HG03575 (cell line): ENCODE measurements at regions not wholly inside any gene's neighbourhood (a gene's known extent, or its start where the extent isn't known, plus 50 kb on each side); places are given as distances from the start of the nearest gene placed in this dataset.

Source experiments
- ATAC-seq: cut with Tn5 transposase; IDR thresholded peaks from one replicate; pipeline ENCODE4 v1.9.1; 2021; ENCODE audit not compliant: unreplicated experiment, insufficient number of reproducible peaks, low FRiP score; ENCODE audit errors: extremely low read depth

DNA sequence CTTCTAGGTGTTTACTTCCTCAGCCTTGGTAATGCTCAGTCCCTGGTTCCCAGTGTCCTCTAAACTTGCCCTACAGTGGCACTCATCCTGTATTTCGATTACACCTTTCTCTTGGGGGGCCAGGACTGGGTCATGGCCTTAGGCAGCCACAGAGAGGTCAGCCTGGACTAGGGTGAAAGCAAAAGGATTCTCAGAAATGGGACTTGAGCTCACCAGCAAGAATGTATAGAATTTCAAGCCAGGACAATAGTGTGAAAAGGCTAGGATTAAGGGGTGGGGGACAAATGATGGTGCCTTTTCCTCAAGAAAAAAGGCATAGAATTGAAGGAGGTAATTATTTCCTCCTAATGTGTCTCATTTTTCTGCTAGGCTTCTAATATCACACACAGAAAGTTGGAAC is 166.8 kb upstream of the RUNX1 start:
- no peak for ATAC-seq

DNA sequence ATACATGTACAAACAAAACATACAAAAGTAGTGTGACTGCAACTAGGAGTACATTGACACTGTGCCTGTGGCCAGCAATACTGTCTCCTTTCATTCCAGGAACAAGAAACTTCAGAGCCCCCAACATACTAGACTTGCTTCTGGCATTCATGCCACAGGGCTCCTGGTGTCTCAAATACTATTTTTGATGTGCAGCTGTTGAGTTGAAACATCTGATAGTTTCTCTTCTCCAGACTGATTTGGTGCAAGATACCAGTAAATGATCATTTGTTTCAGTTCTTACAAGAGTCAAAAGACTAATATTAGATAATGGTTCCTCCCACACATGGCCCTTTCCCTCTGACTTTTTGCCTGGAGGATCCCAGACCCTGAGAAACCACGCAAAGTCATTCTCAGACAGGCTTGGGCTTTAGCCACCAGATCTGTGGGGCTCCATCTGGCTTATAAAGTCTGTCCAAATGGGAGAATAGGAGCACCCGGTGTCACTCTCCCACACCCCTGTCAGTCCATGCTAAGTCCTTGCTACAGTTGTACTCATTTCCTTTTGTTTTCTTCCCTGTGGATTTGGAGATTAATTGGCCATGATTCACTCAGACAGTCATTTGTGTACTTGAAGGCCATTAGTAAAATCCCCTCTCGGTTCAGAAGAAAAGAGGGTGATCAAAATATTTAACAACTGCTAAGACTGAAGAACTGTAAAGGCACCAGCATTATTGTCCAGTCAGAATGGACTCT is 163.5 kb upstream of the RUNX1 start:
- ATAC-seq: no peak

DNA sequence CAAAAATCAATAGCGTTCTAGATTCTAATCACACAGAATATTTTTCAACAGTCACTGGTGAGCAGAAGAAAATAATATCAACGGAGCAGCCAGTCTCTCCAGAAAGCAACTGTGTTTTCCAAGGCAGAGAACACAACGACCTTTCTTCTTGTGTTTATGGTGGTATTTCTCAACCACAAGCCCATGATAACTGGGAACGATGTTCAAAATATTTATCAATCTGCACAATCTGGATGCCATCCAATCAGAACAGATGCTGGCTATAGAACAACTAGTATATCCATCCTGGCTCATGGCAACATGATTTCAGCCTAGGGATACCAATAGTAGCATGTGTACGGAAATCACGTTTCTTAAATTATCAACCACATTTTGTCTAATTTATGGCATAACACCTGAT is 162.7 kb upstream of the RUNX1 start:
- ATAC-seq: no peak

DNA sequence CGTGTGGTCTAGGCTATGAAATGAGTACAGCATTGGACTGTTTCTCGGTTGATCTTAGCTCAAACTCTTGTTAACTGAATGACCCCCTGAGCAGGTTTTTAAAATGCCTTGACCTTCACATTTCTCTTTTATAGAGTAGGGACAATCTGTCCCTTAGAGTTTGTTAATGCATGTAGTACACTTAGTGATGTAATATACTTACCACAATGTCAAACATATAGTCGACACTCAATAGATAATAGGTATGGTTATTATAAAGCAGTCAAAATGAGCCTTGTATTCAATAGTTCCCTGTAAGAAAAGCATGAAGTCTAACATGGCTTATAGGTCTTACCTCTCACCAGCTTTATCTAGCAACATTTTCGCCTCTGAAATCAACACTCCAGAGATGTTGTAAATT is 161.0 kb upstream of the RUNX1 start:
- ATAC-seq: no peak

- ATAC-seq: no peak
Observed at GRCh38 chr21:35208810-35209517, 159.9 kb upstream of the RUNX1 start.

DNA sequence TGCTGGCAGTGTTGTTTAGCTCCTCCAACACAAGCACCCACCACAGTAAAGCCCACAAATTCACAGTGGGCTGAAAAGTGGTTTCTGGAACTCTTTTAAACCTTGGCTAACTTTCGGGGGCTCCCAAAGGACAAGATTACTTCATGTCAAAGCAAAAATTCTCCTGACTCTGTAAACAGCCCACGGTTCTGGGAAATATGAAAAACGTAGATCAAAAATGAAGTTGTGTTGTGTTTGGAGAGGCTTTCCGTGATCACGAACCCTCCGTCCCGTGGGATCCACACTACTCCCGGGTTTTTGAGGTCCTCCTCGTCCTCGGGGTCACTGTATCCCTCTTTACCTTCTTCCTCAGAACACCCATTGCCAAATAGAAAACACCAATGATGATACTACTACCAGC is 159.0 kb upstream of the RUNX1 start:
- ATAC-seq: no peak

DNA sequence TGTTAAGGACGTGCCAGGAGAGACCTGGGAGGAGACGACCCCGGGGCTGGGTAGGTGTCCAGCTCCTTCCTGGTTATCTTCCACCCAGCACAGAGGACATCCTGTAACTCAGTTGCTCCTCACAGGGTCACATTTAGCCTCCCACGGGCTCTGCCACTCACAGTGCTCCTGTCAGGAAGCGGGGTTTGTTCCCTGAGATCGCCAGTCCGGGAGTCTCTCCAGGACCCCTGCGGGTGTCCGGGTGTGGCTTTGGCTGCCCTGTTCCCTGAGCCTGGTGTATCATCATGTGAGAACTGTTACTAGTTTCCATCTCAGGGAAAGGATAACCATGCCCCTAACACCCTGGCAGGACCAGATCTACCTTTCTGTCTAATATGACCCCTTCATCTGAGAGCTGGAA is 158.2 kb upstream of the RUNX1 start:
- no peak for ATAC-seq

GRCh38 chr21:35206141-35207125 is 157.3 kb upstream of the RUNX1 start:
- ATAC-seq: no peak

GRCh38 chr21:35204850-35205541 is 155.9 kb upstream of the RUNX1 start:
- no peak for ATAC-seq

DNA sequence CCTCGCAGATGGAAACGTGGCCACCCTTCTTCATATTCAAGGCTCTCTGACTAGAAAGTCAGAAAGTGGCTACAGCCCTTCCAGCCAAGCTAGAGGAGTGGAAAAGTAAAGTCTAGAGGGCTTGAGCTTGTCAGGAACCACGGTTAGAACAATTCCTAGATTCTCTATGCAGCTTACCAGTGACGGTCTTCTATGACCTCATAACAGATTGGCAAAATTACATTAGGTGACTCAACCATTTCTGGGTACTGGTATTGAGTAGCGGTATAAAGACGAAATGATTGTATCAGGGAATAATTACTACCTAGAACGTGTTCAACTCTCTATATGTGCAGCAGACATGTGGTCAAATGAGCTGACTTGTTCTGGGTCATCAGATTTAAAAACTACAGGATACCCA is 155.0 kb upstream of the RUNX1 start:
- no peak for ATAC-seq

- ATAC-seq: no peak
Observed at GRCh38 chr21:35203093-35203977, 154.2 kb upstream of the RUNX1 start.

DNA sequence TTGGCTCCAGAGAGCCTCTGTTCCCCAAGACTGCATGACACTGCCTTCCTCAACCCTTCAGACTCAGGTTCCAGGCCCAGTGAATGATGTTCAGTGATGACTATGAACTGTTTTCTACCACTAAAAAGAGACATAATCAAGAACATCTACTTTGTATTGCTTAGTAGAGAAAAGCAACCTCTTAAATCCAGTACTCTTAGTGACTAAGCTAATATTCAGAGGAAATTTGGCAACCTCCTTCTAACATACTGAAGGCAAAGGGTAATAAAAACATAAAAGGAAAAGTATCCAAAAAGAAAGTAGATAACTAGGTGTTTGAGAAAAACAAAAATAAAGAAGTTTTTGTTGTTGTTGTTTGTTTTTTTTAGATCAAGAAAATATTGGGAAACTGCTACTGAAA is 153.3 kb upstream of the RUNX1 start:
- no peak for ATAC-seq

GRCh38 chr21:35201799-35202198 is 152.7 kb upstream of the RUNX1 start:
- ATAC-seq: no peak

DNA sequence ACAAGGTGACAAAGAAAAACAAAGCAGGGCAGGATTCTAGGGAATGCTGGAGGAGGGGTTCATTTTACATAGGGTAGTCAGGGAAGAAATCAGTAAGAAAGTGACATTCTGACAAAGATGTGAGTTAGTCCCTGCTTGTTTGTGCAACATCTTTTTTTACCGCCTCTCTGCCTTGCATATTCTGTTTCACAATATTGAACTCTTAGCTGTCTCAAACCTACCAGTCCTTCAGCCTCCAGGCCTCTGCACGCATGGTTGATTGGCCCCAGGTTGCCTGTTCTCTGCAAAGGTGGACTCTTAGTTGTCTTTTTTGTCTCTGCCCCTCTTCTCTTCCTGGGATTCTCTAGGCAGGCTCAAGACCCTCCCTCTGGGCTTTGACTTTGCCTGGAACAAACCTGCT is 152.2 kb upstream of the RUNX1 start:
- no peak for ATAC-seq

DNA sequence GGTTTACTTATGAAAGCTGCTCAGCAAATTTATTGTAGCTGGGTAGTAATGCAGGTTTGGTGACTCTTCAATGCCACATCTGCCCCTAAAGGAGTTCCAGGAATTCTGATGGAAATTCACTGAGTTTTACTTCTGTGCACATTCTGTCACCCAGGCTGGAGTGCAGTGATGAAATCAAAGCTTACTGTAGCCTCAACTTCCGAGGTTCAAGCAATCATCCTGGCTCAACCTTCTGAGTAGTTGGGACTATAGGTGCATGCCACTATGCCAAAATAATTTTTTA is 150.6 kb upstream of the RUNX1 start:
- ATAC-seq: no peak

DNA sequence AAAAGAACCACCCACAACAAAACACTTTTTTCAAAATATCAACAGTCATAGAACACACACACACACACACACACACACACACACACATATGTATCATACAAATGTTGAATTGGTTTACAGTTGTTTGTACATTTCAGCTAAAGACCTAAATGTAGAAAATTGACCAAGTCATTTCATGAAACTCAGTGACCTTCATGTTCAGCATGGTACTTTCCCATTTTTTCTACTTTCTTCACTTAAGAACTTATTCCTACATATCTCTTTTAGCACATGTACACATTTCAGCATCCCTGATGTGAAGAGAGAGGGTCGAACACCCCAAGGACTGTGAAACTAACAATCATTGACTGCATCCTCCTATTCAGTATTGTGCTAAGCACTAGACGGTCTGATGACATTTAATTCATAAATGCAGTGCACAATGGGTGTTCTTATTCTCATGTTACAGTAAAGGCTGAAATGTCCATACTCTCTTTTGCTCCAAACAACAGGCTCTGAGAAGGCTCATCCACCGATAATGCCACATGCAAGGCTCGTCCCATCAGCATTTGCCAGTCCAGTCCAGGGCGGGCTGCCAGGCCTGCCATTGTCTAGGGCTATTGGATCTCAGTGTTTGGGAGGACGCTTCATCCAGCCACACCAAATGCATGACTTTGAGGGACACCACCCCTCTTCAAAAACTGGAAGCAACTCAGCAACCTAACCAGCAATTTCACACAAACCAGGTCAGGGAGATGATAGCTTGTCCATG is 150.1 kb upstream of the RUNX1 start:
- ATAC-seq: no peak

DNA sequence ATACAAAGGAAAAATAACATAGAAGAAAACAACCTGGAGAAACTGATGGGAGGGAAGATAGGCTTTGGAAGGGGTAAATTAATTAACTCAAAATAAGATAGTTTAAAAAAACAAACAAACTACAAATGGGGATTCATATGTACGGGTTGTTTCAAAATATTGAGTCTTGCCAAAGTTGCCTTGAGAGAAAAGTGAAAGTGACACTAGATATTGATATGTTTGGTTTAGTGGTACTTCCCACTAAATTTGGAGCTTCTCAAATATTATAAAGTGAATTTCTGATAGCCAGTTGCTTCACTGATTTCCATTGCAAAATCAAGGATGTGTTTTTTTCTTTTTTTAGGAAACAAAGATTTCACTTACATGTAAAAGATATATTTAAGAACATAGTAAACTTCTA is 149.5 kb upstream of the RUNX1 start:
- ATAC-seq: no peak

DNA sequence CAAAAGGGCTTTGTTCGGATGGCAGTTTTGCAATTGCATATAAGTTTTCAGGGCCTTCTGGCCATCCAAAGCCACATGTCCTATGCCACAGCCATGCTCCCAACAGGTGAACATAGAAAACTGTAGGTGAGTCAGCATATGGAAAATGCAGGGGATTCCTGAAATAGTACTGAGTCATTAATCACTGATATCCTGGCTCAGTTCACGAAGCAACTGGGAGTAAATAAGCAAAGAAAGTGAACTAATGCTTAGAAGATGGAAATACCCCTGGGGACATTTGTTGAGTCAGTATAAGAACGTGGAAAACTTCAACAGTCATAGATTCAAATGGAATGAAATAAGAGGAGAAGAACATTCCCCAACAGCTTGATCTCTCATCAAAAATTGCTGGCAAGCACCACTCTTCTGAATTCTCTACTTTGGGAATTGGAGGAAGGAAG is 148.9 kb upstream of the RUNX1 start:
- no peak for ATAC-seq
